ENCODE measurements at regions not wholly inside any gene's neighbourhood (a gene's known extent, or its start where the extent isn't known, plus 50 kb on each side); places are given as distances from the start of the nearest gene placed in this dataset.

GRCh38 chr3:177812492-177812891 is 615.2 kb upstream of the TBL1XR1 start:
- no peak for TF ChIP-seq POLR2A (IDR thresholded peaks at IDR 0.05)
- TF ChIP-seq CTCF (IDR thresholded peaks at IDR 0.05), result no peak
- TF ChIP-seq EP300 (IDR thresholded peaks at IDR 0.05), result no peak

Data from ovary (tissue), 3 donors.